NOMO-1 treated with dmso at 0.1 percent for 144 hours (cell line): ENCODE measurements at regions not wholly inside any gene's neighbourhood (a gene's known extent, or its start where the extent isn't known, plus 50 kb on each side); places are given as distances from the start of the nearest gene placed in this dataset.
"Not testable (repeated sequence)": the region's sequence is repeated elsewhere in the genome, so short reads cannot be mapped to it uniquely, and the experiment has no call there.

Experiments used
- DNase-seq: peaks from one replicate; lab custom pipeline; 2025; ENCODE audit not compliant: unreplicated experiment; lab: John Stamatoyannopoulos, UW

DNA sequence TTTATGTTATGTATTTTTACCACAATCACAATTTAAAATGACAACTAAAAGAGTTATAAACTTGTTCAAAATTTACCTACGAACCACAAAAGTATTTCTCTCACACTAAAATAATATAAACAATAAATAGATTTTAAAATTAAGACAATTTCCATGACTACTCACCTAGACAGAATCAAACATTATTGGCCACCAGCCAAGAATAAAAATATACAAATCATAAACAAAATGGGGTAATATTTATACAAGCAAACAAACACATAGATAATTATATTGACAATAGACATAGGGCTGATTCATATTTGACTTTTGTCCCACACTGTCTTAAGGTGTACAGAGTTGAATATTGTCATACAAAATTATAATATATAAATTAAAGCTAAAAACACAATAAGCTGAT is 119.6 kb upstream of the ZNF92 start:
- no peak for DNase-seq

DNA sequence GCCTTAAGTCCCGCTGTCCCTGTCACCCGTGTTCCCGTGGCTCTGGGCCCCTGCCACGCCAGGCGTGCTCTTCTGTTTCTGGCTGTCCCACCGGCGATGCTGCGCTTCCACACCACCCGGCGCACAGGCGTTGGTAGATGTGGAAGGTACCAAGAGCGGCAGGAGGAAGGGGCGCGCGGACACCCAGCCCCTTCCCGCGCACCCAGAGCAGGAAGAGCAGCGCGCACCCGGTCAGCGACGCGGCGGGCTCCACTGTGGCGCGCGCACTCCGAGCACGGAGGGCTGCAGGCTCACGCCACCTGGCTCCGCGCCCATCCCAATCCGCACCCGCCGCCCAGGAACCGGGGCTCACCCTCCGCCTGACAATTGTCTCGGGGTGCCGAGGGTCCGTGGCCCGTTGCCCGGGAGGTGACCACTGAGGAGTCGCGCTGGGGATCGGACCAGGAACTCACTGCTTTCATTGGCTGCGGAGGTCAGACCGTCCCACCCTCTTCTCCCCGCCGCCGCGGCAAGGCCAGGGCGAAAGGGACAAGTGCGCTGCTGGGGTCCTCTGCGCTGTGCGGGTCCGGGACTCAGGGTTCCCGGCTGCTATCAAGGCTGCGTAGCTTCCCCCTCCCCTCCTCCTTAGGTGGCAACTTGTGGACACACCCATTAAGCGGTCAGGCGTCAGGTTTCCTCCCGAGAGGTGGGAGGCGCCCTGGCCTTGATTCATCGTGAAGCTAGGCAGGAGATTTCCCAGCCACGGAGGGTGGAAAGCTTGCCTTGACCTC is 121.6 kb upstream of the ZNF92 start:
- DNase-seq, result no peak

DNA sequence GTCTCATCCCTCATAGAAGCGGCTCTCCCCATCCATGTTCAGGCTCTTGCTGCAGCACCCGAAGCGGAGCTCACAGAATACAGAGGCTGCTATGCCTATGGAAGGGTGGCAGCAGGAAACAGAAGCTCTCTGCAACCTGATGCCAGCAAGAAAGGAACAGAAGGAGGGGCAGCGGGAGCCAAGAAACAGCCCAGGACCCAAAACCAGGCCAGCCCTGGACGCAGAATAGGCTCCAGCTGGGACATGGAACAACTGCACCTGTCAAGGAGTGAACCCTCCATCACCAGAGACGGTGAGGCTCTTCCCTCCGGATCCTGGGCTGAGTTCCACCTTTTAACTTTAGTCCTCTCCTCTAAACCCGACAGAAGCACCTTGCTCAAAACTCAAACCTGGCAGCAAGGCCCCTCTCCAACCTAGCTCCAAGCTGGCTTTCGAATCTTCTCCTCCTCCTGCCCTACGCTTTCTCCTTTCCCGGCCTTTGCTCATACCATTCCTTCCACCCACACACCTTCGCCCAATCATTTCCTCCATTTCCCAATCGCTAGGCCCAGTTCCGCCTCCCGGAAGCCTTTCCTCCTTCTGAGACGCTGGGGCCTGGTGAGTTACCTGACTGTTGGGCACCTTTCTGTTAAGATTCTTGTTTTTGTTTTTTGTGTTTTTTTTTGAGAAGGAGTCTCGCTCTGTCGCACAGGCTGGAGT is 122.8 kb upstream of the ZNF92 start:
- no peak for DNase-seq

DNA sequence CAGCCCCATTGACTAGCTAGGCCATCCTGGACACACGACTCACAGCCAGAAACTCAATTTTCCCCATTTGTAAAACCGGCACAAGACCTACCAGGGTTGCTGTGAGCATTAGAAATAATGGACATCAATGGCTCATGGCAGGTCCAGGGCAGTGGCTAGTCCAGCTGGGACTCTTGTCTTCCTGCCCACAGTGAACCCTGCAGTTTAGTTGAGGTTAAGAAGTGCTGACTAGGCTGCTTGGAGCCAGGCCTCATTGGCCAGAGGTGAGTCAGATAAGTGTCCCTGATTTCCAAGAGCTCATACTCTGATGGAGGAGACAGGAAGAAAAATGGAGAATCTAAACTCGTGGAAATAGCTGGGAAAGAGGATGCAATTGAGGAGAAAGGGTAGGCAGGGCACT is 123.4 kb upstream of the ZNF92 start:
- no peak for DNase-seq

DNA sequence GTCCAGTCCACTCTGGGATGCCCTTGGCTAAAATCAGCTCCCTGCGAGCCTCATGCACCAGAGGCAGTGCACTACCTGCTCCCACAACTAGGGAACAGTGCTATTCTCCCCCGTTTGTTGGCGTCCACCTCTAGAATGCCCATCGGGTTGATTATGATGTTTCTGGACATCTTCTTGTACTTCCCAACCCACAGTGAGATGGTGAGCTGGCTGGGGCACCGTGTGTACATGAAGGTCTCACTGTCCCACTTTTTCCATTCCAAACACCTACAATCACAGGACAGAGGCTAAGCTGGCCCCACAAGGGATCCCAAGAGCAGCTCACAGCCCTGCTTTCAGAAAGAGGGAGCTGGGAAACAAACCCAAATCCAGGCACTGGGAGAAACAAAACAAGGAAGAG is 126.2 kb upstream of the ZNF92 start:
- DNase-seq, result no peak

DNA sequence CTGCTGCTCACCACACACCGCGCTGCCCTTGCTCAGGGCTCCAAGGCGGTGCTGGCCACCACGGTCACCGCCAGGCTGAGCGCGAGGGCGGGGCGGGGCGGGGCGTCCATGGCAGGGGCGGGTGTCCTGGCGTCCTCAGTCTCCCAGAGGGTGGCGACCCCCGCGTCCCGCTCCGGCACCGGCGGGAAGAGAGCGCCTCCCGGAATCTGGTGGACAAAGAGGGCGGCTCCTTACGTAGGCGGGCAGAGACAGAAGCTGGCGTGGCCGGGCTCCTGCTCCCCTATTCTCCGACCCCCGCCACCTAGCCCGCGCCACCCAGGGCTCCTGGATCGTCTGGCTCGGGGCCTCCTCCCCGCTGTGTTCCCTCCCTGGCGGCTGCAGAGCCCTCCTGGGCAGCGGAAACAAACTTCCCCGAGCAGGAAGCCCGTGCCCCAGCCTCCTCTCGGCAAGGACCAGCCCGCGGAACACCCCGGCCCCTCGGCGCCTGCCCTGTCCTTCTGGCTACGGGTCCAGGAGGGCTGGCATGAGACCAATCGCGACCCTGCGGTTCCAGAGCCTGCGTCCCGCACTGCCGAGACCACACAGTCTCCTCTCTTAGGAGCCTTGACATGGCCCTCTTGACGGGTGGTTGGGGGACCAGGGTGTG is 133.8 kb upstream of the ZNF92 start:
- no peak for DNase-seq

DNA sequence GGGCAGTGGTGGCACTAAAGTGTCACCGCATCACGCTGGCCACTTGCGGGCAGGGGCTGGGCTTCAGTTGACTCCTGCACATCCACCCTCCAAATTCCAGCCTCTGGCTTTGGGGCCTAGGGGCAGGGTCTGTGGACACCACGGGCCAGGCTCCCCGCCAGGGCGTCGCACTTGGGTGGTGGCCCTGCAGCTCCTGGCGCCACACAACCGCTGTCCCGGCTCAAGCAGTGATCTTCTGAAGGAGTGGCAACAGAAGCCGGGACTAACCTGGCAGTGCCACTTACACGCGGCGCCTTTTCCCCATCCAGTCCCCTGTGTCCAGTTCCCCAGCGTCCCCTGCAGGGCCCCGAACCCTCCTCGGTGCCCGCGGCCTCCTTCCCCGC is 134.3 kb upstream of the ZNF92 start:
- no peak for DNase-seq

DNA sequence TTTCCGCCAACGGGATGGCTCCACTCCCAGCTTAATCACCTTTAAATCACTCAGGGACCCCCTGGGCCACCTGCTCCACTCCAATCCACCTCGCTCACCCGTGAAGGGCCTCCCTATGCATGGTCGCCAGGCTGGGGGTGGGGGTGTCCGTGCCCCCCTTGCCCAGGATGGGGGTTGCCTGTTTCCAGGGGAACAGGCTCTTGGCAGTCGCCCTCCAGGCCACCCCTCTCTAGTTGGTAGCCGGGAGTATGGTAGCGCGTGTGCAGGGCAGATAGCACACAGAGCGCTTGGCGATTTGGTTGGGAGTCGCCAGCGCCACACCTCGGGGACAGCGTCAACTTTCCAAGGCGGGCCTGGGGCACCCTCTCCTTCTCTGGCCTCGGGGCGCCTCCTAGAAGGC is 134.9 kb upstream of the ZNF92 start:
- DNase-seq, result no peak

DNA sequence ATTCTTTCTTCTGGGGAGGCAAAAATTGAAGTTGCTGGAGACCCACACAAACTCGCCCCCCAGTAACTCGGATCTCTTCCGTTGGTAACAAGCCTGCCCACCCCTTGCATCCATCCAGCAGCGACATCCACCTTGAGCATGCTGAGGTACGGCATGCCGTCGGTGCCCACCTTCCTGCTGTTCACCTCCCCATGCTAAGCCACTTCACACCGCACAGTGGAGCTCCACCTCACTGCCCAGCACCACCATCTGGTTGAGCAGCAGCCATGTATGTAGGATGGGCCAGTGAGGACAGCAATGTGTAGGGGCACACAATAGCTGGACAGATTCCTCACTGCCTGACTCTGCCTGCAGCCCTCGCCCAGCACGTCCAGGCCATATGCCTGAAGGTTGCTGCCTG is 138.1 kb upstream of the ZNF92 start:
- DNase-seq, result no peak

DNA sequence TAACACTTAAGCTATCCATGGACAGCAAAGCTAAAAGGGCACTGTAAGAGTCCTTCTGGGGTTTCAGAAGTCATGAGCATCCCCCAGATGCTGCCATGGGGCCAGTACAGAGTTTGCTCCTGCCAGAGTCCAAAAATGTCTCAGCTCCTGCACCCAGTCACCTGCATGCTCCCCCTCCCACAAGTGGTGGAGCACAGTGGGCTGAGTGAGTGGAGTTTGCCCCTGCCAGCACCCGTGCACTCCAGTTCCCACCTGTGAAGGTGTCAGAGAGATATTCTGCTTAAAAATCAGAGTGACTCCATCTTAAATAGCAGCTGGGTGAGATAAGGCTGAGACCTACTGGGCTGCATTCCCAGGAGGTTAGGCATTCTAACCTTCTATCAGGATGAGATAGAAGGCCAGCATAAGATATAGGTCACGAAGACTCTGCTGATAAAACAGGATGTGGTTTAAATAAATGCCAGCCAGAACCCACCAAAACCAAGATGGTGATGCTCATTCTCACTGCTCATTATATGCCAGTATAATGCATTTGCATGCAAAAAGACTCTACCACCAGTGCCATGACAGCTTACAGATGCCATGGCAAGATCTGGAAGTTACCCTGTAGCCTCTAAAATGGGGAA is 140.1 kb upstream of the ZNF92 start:
- DNase-seq, result no peak

DNA sequence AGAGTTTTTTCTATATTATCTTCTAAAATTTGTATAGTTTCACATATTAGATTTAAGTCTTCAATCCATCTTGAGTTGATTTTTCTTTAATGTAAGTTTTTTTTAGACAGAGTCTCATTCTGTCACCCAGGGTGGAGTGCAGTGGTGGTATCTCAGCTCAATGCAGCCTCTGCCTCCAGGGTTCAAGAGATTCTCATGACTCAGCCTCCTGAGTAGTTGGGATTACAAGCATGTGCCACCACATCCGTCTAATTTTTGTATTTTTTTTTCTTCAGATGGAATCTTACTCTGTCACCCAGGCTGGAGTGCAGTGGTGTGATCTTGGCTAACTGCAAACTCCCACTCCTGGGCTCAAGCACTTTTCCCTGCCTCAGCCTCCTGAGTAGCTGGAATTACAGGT is 143.4 kb upstream of the ZNF92 start:
- DNase-seq, result no peak

DNA sequence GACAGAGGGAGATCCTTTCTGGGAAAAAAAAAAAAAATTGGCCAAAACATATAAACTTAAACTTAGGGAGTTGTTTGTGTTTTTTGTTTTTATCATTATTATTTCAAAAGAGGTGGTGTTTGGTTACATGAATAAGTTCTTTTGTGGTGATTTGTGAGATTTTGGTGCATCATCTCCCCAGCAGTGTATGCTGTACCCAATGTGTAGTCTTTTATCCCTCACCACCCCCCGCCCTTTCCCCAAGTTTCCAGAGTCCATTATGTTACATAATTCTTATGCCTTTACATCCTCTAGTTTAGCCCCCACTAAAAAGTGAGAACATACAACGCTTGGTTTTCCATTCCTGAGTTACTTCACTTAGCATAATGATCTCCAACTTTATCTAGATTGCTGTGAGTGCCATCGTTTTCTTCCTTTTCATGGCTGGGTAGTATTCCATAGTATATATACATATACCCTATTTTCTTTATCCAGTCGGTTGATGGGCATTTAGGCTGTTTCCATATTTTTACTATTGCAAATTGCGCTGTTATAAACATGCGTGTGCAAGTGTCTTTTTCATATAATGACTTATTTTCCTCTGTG is 148.1 kb upstream of the ZNF92 start:
- no peak for DNase-seq

DNA sequence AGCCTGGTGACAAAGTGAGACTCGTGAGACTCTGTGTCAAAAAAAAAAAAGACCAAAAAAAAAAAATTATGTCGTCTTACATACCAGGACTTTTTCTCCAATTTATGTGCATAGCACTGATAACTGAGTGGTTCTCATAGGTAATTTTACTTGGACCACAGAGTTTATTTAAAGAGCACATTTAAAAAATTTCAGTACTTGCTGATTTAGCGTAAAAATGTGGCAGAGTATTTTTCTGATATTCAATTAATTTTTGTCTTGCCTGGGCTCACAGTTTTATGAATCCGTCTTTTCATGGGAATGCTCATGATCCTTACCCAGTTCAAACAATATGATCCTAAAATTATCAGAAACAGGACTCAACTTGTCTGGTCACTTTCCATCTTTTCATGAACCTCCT is 151.0 kb upstream of the ZNF92 start:
- DNase-seq, result no peak

DNA sequence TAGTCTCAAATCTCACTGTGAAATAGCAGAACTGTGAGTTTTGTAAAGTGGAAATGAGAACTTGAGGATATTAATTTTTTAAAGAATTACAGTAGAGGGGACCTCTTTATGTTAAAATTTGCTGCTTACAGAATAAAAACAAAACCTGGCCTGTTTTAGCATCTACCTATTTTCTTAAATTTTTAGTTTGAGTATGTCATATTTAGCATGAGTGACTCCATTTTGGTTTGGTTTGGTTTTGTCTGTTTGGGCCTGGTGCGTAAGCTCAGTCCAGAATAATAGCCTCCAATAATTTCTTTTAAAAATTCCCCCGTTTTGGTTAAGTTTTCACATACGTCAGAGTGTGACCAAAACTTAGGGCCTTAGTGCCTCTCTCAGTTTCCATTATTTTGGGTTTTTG is 152.0 kb upstream of the ZNF92 start:
- no peak for DNase-seq

DNA sequence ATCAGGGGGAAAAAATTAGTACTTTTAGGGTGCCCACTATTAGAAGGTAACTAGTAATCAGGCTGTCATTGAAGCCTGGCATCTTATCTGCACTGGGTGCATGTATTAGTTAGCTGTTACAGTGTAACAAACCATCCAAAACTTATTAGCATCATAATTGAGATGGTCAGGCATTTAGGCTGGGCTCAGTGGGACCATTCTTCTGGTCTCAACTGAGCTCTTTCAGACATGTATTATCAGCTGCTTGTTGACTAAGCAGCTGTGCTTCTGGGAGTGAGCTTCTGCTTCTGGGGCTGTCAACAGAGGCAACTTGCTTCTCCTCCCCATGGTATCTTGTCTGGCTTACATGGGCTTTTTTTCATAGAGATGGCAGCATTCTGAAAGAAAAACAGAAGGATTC is 154.0 kb upstream of the ZNF92 start:
- no peak for DNase-seq

DNA sequence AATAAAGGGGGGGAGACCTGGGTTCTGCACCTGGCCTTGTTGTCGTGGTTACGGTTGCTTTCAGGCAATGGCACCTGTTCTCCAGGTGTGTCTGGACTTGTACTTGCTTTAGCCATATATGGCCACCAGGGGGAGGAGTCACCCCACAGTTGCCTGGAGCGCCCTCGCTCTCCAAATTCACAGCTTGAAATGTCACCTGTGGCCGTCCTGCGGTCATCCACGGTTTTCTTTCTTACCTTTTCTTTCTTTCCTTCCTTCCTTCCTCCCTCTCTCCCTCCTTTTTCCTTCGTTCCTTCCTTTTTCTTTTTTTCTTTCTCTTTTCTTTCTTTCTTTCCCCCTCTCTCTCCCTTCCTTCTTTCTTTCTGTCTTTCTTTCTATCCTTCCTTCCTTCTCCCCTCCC is 157.2 kb upstream of the ZNF92 start:
- no peak for DNase-seq

DNA sequence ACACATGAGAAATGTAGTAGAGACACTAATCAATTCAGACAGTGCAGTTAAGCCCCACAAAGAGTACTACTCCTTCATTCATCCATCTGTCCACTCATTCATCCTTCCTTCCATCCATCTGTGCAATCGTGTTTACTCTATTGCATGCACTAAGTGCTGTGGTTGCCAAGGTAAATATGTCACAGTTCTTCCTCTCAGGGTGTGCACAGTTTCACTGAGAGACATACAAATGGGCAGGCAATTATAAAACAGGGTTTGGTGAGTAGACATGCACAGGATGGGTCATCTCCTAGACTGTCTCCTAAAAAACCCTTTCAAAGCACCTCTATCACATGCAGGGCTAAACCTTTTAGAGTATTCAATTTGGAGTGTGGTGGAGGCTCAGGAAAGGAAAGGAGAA is 160.4 kb upstream of the ZNF92 start:
- DNase-seq, result not testable (repeated sequence)

DNA sequence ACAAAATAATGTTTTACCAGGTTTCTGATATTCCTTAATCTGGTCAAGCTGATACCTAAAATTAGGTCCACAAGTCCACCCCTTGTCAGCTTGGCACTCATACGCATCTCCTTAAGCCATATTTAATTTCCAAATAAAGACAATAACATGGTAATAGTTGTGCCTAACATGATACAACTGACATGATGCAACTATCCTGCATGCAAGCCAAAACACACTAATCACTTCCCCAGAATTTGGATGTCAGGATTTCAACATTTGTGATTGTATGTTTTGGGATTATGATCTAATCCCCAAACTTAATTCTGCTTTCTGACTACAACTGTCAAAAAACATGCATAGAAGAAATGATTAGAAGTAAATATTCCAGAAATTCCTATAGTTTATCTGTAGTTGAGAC is 174.4 kb upstream of the ZNF92 start:
- DNase-seq, result not testable (repeated sequence)

DNA sequence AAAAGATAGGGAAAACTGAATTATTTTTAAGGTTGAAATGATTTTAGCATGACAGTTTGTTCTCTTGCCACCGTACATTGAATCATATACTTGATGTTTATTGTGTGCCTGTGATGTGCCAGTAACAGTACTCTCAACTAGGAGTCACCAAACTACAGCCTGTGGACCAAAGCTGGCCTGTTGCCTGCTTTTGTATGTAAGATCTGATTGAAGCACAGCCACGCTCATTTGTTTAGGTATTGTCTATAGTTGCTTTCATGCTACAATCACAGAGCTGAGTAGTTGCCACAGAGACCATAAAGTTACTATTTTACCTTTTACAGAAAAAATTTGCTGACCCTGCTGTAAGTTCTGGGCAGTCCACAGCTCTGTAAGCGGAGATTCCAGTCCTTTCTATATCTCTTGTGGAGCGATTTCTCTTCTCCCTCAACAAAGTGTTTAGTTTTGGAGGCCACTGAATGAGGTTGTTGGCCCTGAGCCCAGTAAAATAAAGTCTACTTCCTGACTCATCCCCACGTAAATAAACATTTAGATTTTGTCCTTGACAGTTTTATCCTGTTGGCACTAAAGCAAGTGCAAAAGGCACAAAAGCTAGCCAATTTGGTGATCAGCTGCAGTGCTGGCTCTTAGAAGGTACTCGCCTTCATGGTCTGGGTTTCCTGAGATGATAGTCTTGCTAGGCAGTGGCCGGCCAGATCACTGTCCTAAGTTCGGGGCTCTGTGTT is 180.2 kb upstream of the ZNF92 start:
- not testable (repeated sequence) for DNase-seq

DNA sequence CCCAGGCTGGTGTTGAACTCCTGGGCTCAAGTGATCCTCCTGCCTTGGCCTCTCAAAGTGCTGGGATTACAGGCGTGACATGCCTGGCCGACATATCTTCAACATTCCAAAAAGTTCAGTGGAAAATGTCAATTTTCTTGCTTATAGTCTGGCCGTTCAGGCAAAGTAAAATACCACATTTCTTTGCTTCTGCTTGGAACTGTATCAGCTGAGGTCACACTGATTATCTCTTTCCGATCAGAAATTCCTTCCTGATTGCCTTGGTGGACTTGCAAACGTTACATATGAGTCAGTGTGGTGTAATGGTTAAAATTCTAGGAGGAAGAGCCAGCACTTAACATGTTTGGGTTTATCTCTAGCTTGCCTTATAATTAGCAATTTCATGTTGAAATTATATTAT is 170.6 kb upstream of the ERV3-1 start:
- DNase-seq, result not testable (repeated sequence)

DNA sequence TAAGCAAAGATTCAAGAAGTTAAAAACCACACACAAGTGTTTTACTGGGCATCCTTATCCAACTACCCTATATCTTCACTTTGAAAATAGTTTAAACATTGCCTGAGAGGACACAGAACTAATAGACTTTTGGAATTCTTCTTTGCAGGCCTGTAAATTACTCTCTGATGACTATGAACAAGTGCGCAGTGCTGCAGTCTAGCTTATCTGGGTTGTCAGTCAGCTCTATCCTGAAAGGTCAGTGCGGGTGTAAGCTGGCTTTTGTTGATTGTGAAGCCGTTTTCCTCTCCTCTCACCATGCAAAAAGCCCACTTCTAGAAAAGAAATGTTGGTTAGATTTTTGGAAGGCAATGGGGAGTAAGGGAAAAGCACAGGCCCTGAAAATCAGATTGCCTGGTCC is 143.6 kb upstream of the ERV3-1 start:
- not testable (repeated sequence) for DNase-seq
